GM12873 (cell line): ENCODE measurements at regions not wholly inside any gene's neighbourhood (a gene's known extent, or its start where the extent isn't known, plus 50 kb on each side); places are given as distances from the start of the nearest gene placed in this dataset.

ENCODE experiments used
- TF ChIP-seq, protein P1 (sequence below): IDR thresholded peaks from 2 replicates; pipeline ENCODE4 v1.5.1; 2012; ENCODE audit warnings: low read depth, mild to moderate bottlenecking, moderate library complexity, low read length, control low read depth; ENCODE audit not compliant: insufficient read depth; ENCODE audit errors: missing control alignments

DNA sequence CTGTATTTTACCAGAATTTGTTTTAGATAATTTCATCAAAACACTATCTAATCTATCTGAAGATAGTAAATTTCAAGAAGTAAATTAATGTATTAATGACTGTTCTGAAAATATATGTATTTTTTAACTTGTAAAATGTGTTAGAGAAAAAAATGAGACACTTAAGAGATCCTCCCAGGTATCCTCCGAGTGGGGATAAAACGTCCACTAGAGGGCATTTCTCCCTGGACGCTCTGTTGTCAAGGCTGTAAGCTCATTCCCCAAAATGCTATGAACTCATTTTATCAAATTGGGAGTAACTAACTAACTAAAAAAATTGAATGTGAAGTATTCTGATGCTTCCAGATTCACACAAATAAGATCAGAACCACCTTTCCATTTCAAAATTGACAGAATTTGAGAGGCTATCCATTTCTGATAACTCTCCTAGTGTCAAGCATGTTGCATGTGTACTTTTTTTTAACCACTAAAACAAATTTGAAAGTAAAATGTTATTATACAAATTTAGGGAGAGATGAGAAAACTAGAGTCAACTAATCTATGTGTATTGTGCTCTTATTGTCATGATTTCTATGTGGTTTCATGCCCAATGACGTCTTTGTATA lies 337.3 kb upstream of the HS3ST1 start:
- TF ChIP-seq, protein P1, sequence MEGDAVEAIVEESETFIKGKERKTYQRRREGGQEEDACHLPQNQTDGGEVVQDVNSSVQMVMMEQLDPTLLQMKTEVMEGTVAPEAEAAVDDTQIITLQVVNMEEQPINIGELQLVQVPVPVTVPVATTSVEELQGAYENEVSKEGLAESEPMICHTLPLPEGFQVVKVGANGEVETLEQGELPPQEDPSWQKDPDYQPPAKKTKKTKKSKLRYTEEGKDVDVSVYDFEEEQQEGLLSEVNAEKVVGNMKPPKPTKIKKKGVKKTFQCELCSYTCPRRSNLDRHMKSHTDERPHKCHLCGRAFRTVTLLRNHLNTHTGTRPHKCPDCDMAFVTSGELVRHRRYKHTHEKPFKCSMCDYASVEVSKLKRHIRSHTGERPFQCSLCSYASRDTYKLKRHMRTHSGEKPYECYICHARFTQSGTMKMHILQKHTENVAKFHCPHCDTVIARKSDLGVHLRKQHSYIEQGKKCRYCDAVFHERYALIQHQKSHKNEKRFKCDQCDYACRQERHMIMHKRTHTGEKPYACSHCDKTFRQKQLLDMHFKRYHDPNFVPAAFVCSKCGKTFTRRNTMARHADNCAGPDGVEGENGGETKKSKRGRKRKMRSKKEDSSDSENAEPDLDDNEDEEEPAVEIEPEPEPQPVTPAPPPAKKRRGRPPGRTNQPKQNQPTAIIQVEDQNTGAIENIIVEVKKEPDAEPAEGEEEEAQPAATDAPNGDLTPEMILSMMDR, result peak; percentile 69

DNA sequence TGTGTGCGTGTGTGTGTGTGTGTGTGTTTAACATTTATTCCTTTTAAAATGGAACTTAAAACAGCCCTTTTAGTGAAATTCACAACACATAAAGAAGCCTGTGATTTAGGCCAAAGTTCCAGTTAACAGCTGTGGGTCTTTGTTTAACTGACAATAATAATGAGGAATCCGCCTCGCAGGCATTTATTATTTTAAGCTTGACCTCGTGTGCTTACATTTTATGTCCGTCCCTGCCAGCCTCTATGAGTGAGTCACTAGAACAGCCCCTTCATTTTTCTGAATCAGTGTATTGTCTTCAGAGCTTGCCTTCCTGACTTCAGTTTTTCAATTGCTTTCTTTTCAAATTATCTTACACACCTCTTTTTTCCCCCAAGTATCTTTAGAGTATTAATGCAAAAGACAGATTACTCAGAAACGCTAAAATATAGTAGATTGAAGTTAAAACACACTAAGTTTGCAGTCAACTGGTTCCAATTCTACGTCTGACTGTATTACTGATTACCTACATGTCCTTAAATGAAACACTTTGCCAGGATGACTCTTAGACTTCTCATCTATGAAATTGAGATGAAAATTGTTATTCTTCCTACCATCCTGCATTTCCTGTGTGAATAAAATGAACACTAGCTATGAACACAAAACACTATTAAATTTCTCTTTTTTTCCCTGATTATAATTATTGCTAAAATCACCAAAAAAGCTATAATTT lies 319.6 kb upstream of the HS3ST1 start:
- TF ChIP-seq, protein P1, result no peak

DNA sequence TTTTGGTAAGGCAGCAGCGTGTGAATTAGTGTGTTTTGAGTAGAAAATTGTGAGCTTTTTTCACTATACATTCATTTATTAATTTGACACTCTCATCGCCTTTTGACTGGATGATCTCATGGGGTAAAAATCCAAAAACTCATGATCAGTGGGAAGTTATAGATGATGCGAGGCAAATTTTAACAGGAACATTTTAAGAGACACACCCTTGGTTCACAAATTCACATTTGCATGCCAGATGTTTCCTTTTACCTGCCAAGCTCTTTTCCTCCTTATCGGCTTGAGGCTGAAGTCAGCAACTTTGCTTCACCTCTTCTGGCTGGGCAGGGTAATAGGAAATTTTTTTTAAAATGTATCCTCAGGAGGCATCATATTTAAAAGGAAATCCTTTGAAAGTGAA lies 318.0 kb upstream of the HS3ST1 start:
- TF ChIP-seq, protein P1, result no peak

DNA sequence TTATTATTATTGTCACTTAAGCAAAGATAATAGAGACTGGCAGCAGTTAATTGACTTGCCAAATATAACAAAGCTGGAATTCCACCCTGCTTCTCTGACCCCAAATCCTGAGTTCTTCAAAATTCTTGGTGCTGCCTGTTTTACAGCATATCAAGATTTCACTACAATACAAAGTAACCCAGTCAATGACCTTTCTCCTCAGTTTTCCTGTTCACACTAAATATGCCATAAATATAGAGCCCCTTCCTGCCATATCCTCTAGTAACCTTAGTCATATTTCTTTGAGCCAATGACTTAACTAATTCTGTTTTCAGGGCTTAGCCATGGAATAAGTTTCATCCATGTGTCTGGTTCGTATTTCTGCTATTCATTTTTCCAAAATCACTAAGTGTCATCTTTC lies 315.3 kb upstream of the HS3ST1 start:
- TF ChIP-seq, protein P1, result no peak

DNA sequence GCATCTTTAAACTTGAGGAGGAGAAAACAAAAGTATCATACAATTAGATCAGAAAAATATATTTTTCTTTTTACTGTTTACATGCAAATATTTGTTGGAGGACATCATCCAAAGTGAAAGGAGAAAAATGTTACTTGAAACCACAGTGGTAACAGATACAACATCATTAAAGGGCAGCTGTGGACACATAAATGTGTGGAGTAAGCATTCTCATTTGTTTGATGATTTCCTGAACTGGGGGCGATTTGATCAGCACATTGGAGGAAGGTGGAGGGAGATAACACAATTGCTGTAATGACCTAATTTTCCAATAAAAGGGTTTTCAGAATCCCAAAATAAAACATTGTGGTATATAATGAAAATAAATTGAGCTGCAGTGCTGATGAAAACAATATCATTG lies 314.5 kb upstream of the HS3ST1 start:
- TF ChIP-seq, protein P1, result no peak

DNA sequence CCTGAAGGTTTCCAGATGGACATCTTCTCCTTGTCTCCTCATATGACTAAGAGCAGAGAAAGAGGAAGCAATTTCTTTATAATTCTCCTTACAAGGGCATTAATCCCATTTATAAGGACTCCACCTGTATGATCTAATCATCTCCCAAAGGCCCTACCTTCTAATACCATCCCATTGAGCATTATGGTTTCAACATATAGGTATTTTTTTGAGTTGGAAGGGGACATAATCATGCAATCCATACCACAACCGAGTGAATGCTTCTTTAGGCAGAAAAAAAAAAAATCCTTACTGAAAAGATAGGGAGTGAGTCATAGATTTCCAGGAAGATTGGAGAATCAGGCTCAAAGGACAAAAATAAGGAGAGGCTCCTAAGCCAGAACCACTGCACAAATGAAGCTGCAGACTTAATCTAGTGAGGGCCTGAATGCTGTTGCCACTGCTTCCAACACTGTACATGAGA lies 312.5 kb upstream of the HS3ST1 start:
- TF ChIP-seq, protein P1, result no peak

DNA sequence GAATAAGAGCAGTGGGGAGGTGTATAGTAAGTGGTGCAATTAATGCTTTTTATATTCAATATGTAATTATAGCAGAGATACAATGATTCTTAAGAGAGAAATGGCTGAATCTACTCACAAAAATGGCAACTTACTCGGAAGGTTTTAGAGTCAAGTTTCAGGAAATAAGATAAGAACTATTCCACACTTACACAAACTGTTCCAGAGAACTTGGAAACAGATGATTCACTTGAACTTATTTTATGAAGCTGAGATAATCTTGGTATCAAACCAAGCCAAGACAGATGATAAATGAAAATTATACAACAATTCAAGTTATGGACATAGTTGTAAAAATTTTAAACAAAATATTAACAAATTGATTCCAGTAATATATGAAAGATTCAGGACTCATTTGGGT lies 311.3 kb upstream of the HS3ST1 start:
- TF ChIP-seq, protein P1, result no peak
